VCaP (cell line): ENCODE measurements at regions not wholly inside any gene's neighbourhood (a gene's known extent, or its start where the extent isn't known, plus 50 kb on each side); places are given as distances from the start of the nearest gene placed in this dataset.
"Not testable (repeated sequence)": the region's sequence is repeated elsewhere in the genome, so short reads cannot be mapped to it uniquely, and the experiment has no call there.

Experiments
- H3K27ac ChIP-seq: fragments of 450-650 bp; 2 replicates; pipeline ENCODE4 v1.5.1; 2017
- TF ChIP-seq, protein P1 (sequence below): fragments of 450-650 bp; conservative IDR thresholded peaks from 2 replicates; pipeline ENCODE4 v1.5.1; 2017; ENCODE audit warnings: mild to moderate bottlenecking, moderate library complexity

DNA sequence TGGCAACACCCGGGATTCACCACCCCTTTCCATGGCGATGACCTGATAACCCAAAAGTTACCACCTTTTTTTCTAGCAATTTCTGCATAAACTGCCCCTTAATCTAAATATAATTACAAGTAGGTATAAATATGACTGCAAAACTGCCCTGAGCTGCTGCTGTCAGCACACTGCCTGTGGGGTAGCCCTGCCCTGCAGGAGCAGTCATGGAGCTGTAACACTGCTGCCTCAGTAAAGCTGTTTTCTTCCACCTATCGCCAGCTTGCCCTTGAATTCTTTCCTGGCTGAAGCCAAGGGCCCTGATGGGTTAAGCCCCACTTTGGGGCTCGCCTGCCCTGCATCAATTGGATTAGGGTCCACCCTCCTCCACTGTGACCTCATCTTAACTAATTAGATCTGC is 368.8 kb downstream of the SFMBT2 start:
- TF ChIP-seq, protein P1, sequence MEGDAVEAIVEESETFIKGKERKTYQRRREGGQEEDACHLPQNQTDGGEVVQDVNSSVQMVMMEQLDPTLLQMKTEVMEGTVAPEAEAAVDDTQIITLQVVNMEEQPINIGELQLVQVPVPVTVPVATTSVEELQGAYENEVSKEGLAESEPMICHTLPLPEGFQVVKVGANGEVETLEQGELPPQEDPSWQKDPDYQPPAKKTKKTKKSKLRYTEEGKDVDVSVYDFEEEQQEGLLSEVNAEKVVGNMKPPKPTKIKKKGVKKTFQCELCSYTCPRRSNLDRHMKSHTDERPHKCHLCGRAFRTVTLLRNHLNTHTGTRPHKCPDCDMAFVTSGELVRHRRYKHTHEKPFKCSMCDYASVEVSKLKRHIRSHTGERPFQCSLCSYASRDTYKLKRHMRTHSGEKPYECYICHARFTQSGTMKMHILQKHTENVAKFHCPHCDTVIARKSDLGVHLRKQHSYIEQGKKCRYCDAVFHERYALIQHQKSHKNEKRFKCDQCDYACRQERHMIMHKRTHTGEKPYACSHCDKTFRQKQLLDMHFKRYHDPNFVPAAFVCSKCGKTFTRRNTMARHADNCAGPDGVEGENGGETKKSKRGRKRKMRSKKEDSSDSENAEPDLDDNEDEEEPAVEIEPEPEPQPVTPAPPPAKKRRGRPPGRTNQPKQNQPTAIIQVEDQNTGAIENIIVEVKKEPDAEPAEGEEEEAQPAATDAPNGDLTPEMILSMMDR, result no peak
- H3K27ac ChIP-seq, result no peak overlapping the region

DNA sequence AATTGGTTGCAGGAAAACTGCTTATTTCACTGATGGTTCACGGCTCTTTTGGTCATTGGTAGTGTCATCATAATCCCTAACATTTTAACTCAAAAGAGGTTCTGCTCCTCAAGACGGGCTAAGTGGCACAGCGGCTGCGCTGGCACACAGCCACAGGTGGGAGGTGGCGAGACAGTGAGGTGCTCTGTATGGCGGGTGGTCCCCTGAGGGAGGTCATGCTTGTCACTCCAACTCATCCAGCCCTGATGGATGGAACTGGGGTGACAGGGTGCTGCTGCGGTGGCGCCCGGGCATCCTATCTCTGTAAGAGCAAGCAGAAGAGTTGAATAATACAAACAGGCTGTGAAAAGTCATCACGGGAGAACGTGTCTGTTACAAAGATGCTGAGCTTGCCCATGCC is 370.2 kb downstream of the SFMBT2 start:
- no peak overlapping the region for H3K27ac ChIP-seq
- TF ChIP-seq, protein P1, result no peak

DNA sequence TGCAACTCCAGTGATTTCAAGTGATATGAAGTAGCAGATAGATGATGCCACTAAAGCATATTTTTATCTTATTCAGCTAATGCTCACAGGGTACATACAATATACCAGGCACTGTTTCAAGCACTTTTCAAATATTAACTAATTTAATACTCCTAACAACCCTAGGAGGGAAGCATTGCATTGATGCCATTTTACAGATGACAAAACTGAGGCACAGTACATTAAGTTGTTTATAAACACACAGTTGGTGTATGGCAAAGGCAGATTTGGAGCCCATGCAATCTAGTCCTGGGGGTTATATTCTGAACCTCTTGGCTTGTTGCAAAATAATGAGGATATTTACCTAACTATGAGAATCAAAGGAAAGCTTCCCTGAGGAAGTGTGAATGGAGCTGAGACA is 371.0 kb downstream of the SFMBT2 start:
- TF ChIP-seq, protein P1, result no peak
- no peak overlapping the region for H3K27ac ChIP-seq

DNA sequence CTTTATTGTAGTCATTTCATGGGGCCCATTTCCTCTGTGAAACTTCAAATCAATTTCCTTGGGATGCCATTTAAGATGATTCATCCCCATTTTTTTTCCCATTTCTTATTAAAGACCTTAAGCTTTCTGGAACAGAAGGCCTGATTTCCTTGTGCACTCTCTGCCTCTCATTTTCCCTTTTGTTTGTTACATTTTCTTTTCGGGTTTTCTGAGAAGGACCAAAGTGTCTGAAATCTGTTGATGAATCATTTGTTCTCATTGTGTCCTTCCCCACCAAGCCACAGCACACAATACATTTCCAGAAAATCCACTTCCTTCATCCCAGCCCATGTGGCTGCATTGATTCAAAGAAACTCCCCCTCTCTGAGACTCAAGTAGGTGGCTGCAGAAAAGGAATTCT is 372.4 kb downstream of the SFMBT2 start:
- H3K27ac ChIP-seq, result no peak overlapping the region
- TF ChIP-seq, protein P1, result no peak

DNA sequence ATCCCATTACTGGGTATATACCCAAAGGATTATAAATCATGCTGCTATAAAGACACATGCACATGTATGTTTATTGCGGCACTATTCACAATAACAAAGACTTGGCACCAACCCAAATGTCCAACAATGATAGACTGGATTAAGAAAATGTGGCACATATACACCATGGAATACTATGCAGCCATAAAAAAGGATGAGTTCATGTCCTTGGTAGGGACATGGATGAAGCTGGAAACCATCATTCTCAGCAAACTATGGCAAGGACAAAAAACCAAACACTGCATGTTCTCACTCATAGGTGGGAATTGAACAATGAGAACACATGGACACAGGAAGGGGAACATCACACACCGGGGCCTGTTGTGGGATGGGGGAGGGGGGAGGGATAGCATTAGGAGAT is 373.4 kb downstream of the SFMBT2 start:
- not testable (repeated sequence) for H3K27ac ChIP-seq

DNA sequence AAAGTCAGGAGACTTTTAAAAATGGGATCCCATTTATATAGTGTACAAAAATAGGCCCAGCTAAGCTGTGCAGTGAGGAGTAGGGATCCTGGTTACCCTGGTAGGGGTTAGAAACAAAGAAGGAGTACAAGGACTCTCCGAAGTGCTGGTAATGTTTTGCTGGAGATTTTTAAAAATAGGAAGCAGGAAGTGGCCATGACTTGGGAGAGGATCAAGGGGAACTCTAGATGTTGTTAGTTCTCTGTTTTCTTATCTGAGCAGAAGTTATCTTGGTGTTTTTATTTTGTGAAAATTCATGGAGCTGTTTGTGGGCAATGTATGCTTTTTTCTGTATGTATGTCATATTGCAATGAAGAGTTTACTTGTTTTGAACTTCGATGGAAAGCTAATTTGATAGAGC is 373.9 kb downstream of the SFMBT2 start:
- no peak overlapping the region for H3K27ac ChIP-seq
- TF ChIP-seq, protein P1, result no peak

DNA sequence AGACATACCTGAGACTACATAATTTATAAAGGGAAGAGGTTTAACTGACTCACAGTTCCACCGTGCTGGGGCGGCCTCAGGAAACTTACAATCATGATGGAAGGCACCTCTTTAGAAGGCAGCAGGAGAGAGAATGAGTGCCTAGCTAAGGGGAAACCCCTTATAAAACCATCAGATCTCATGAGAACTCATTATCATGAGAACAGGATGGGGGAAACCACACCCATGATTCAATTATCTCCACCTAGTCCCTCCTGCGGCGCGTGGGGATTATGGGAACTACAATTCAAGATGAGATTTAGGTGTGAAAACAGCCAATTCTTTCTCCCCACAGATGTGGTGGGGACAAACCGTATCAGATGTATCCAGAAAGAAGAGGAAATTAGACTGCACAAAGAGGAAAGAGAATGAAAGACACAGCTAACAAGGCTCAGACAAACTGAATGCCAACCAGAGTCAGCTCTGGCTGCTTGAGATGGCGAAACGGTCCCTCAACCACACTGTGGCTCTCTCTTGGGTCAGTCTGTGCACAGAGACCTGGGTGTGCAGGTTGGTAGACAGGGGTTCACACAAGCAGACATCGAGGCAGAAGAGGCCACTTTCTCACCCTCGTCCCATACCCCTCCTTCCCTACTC is 375.6 kb downstream of the SFMBT2 start:
- TF ChIP-seq, protein P1, result no peak
- H3K27ac ChIP-seq, result no peak overlapping the region

DNA sequence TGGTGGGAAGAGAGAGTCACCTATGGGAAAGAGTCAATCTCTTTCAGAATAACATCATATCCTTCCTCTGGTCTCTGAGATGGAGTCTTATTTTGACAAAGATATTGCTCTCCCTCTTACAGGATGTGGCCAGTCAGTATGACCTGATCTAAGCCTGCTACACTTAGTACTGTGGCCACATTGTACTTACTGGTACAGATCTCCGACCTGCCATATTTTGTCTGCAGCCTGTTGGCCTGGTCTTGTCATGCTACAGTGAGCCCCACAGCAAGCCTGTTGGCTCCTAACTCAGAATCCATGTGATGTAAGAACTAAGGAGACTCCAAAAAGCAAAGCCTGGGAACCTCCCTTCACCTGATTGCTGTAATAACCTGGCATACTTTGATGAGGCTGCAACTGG is 377.8 kb downstream of the SFMBT2 start:
- TF ChIP-seq, protein P1, result no peak
- H3K27ac ChIP-seq, result no peak overlapping the region
